NCI-H1092 treated with DMSO at 0.1 percent for 48 hours (cell line): ENCODE measurements at regions not wholly inside any gene's neighbourhood (a gene's known extent, or its start where the extent isn't known, plus 50 kb on each side); places are given as distances from the start of the nearest gene placed in this dataset.
"Not testable (repeated sequence)": the region's sequence is repeated elsewhere in the genome, so short reads cannot be mapped to it uniquely, and the experiment has no call there.

Source experiments
- DNase-seq: peaks from one replicate; lab custom pipeline; 2025; lab: John Stamatoyannopoulos, UW

DNA sequence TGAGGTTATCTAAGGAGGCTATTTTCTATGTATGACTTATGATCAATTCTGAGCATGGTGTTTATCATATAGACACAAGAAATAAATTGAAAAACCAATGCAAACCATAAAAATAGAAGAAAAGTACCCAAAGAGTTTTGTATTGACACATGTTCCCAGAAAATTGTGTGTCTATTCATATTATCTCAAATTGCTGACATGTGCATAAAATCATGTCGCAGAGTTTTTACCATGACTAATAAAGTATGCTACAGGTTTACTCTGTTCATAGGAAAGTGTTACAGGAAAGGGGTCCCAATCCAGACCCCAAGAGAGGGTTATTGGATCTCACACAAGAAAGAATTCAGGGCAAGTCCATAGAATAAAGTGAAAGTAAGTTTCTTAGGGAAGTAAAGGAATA is 290.7 kb upstream of the NRXN1 start:
- no peak for DNase-seq

DNA sequence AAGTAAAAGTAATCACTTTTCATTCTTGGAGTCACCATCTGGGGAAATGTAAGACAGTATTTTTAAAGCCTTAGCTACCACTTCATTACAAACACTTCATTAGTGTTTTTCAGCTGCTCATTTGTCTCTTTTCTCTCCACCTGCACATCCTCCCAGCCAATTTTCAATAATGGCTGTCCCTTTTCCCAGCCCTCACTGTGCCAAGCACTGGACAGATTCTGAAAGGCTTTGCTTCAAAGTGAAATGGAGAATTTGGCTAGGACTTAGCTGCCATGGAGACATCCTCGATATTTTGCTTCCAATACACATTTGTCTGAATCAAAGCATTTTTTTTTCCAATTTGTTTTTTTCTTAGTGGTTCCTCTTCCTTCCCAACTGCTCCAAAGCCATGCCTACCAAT is 272.4 kb upstream of the NRXN1 start:
- DNase-seq: no peak

DNA sequence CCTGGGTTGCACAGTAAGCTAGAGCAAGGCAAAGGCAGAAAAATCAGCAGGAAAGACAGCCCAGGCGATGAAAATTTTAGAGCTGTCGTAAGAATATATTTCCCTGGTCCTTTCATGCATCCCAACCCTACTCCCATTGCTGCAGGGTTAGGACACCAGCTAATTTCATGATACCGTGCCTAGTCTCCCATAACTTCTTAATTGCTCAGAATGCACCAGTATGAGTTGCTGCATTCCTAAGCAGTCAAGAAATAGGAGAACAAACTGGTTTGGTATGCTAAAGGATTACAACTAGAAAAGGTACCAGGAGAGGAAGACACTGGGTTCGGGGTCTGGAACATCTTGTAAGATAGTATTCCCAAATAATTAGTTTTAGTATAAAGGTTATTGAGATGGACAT is 269.4 kb upstream of the NRXN1 start:
- no peak for DNase-seq

DNA sequence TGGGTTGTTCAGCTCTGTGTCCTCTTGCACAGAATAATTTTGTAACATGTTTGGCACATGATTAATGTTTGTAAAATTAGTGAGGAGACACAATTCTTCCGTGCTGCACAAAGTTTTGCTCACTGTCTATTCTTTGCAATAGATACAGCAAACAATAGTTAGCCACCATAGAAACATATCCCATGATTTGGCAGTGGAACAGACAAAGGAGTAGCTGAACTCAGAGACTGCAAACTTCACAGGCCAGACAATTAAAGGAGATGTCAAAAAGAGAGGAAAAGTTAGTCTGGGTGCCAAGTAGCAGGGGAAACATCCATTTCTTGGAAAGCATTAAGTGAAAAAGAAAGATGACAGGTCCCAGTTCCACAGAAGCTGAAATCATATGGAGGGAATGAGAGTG is 267.4 kb upstream of the NRXN1 start:
- DNase-seq: no peak

DNA sequence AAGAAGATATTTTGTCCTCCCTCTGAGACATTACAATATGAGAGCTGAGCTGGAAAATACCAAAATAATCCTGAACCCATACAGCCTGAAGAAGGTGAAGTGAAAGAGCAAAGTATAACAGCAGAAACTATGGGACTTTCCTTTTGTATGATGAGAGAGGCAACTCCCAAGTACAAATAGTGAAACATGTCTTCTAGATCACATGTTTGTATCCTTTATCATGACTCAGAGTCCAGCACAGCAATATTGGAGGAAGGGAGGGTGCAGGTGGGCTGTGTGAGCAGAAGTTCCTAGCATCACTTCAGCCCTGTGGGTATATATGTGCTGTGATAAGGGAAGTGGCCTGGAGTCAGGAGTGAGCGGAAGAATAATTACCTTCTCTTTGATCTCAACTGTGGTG is 265.6 kb upstream of the NRXN1 start:
- no peak for DNase-seq

DNA sequence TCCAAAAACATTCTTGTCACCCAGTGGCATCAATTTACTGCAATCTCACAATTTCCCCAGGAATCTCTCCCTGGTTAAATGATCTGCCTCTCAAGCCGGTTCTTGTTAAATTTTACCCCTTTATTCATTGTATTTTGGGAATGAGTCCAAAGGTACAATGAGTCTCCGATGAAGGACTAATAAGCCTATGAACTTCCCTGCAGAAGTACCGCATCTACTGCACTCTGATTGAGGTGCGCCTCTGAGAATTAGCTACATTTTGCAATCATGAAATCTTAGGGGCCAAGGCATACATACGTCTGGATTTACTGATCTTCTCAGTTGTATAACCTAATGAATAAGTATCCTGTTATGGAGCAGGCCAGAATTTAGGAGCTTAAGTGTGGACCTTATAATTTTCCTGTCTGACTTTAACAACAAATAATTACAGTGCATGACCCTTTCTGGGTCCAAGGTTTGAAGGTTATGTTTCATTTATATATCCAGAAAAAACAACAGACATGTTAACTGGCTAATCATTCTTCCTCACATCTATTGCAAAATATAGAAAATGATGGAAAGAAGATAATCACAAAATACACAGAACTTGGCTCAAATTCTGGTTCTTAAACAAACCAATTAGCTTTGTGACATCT is 261.8 kb upstream of the NRXN1 start:
- no peak for DNase-seq

DNA sequence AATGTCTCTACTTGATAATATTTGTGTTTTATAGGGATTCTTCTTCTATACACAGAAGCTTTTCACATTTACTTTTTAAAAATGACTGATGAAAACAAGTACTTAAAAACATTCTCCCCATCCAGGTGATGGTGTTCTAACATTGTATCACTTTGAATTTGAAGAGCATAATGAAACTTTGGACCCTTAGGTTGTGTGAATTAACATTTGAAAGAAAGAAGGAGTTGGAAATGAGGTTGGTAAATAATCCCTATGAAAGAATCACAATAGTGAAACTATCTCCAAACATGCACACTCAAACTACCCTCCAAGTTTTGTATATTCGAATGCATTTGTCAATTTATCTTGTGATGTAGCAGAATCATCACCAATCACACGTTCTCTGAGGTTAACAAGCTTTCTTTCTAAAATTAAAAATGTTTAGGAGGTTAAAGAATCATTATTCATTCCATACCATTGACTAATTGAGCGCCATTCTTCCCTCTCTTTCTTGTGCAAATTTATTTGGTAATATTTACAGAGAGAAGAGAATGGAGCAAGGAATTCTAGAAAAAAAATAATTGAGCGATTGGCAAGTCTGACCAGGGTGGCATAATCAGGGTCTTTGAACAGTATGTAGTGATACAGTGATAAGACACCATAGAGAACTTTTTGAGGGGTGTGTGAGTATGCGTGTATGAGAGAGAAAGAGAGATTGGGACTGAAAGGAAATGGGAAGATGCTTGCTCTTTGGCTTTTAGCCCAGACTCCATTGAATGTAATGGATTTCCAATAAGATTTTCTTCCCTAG is 260.0 kb upstream of the NRXN1 start:
- DNase-seq: no peak

DNA sequence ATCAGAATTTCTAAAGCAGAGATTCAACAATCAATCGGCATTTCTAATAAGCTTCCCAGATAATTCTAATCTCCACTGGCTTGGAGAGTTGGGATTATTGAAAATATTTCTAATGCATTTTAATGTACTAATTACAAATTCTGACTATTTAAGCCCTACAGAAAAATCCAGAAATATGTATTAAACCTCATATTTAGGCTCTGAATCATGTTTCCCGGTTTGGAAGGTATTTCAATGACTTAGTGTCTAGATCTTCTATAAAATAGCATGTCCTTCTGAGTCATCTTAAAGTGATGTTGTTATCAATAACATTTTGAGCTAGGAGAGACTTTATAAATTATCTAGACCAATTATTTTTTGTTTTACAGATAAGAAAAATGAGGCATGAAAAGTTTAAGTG is 258.8 kb upstream of the NRXN1 start:
- no peak for DNase-seq

DNA sequence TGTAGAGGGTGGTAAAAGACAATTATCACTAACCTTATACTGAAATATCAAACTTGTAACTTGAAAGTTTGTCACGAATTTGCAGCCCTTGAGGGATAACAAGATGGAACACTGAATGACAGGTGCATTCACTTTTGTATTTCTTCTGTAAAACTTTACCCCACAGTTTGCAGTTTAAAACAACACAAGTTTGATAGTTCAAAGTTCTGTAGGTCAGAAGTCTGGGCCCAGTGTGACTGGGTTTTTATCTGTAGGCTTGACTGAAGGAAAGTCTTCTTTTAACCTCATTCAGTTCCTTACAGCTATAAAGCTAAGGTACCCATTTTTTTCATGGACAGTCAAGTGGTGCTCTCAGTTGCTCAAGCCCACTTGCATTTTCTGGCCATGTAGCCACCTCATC is 257.1 kb upstream of the NRXN1 start:
- no peak for DNase-seq

DNA sequence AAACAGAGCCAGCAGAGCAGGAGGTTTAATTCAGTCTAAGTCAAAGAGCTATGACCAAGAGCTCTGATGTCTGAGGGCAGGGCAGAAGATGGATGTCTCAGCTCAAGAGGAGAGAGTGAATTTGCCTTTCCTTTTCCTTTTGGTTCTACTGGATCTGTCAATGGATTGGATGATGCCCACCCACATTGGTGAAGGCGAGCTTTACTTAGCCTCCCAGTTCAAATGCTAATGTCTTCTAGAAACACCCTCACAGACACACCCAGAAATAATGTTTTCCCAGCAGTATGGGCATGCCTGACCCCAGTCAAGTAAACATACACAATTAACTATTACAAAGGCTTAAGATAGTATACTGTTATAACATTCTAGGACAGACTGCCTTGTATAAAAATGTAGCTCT is 236.3 kb upstream of the NRXN1 start:
- no peak for DNase-seq

DNA sequence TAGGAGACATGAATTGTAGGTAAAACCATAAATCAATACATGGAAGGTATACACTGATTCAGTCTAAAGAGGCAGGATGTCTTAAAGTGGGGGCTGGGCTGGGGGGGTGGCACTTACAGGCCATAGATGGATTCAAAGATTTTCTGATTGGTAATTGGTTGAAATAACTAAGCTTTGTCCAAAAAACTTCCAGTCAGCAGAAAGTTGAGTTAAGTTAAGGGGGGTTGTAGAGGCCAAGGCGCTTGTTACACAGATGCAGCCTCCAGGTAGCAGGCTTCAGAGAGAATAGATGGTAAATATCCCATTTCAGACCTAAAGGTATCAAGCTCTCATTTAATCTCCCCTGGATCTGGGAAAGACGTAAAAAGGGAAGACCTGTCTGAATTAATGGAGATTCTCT is 233.6 kb upstream of the NRXN1 start:
- no peak for DNase-seq

DNA sequence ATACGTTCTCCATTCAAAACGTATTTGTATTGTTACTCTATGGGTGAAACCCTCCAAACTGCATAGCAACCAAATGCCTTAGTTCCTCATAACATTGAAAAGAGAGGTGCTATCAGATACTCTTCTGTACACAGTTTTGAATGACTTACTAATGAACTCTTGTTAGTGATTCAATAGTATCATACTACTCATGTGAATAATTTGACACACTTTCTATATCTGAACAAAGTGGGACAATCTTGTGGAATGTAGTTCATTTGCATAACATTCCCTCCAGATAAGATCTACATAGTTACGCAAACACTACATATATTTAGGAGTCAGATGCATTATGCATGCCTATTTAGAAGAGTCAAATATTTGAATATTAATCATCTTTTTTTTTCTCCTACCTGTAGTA is 232.0 kb upstream of the NRXN1 start:
- no peak for DNase-seq

DNA sequence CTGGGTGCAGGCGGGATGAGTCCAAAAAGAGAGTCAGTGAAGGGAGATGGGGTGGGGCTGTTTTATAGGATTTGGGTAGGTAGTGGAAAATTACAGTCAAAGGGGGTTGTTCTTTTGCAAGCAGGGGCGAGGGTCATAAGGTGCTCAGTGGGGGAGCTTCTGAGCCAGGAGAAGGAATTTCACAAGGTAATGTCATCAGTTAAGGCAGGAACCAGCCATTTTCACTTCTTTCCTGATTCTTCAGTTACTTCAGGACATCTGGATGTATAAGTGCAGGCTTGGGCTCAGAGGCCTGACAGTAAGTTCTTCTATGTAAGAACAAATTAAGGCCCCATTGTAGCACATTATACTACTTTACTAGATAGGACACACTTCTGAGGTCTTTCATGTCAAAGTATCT is 231.2 kb upstream of the NRXN1 start:
- not testable (repeated sequence) for DNase-seq

DNA sequence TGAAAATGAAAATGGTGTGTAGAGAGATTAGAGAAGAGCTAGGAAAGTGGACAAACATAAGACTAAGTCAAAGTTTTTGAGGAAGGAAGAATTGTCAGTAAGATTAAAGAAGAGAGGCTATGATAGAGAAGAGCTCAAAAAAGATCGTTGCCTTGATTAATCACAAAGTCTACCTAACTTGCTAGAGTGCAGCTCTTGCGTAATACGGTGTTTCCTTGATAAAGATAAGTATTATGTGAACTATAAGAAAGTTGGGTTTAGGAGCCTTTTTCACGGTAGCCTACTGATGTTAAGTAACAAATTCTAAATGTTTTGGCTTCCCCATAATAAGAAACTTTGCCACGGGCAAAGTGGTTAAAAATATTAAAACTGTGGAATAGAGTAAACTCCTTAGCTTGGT is 226.4 kb upstream of the NRXN1 start:
- DNase-seq: no peak

DNA sequence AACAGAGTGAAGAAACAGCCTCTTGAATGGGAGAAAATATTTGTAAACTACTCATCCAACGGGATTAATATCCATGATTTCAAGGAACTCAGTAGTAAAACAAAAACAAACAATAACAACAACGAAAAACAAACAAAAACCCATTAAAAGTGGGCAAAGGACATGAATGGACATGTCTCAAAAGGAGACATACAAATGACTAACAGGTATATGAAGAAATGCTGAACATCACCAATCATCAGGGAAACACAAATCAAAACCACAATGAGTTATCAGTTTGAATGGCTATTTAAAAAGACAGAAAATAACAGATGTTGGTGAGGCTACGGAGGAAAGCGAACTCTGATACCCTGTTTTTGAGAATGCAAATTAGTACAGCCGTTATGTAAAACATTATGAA is 224.8 kb upstream of the NRXN1 start:
- no peak for DNase-seq

DNA sequence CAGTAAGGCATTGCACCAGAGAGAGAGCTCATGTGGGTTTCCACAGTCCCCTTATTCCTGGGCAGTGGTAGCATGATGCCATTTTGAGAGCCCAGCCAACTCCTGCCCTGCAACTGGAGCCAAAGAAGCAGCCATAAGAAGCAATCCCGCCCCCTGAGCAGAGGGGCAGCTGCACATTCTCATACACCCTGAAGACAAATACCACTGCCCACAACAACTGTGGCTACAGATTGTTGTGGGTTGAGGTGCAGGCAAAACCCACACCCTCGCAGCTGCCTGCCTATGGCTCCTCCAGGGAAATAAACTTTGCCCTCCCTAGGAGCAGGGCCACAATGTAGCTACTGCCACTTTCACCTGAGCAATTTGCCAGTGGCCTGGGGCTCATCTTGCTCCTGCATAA is 219.4 kb upstream of the NRXN1 start:
- DNase-seq: no peak

DNA sequence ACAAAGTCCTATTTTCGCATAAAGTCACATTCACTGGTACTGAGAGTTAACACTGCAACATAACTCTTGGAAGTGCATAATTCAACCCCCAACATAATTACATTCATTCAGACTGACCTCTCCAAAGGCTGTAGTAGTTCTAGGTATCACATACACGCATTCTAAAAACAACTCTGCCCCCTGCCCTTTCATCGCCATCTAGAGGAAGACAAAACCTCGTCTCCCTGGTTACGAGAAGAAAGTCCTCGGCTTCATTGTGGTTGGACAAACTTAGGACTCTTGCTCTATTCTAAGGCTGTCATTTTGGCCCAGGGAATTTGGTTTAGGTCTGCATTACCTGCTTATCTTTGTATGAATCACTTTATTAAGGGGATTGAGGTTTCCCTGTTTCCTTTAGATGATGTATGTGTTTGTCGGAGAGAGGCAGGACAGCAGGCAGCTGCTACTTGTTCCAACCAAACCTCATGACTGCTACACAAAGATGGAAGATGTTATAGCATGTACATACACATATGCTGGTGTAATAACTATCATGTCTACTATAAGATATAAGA is 215.4 kb upstream of the NRXN1 start:
- no peak for DNase-seq

DNA sequence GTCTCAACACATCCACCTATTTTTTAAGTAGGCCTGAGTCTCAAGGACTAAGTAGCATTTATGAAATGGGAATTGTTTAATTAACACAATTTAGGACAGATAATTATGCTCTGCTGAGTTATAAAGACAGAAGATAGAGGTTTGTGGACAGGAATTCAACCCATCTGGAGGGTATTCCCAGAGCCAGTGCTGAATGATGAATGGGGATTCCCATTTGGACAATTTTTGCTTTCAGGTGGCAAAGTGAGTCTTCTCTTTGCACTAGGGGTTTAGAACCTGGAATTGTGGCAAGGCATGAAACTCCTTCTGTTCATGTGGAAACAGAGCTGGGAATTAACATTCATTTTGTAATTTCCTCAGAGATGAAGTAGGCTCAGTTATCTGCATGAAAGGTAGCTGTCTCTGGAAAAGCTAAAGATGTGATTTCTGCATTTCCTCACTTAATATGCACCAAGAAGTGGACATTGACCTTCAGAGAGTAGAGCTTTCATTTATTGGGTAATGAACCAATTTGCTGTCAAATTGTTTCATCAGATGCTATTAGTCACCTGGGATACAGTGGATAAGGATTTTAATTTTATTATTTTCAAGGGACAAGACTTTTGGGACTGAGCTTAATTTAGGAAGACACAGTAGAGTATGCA is 212.1 kb upstream of the NRXN1 start:
- DNase-seq: no peak

DNA sequence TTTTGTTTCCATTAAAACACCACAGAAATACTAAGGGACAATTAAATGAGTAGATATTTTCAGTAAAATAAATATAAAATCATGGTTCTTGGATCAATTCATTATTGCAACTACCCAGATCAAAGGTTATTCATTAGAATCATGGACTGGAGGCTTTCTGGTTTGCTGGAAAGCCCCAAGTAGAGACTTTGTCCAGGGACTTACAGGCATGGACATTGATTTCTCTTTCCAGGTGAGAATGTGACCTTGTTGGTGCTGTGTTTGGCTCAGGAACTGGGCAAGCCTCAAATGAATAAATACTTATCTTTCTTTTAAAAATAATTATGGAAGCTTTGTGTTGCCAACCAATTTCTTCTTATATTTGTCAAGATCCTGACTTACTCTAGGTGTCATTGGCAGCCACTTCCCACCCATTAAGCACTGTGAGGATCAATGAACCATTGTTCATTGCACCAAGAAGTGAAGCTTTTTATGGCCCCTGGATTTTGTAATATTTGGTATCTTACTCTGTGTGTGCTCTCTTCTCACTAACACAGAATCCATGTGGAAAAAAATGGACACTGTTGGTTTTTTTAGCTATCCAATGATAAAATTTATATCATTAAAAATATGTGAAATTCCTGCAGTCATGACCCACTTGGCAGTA is 205.8 kb upstream of the NRXN1 start:
- no peak for DNase-seq

DNA sequence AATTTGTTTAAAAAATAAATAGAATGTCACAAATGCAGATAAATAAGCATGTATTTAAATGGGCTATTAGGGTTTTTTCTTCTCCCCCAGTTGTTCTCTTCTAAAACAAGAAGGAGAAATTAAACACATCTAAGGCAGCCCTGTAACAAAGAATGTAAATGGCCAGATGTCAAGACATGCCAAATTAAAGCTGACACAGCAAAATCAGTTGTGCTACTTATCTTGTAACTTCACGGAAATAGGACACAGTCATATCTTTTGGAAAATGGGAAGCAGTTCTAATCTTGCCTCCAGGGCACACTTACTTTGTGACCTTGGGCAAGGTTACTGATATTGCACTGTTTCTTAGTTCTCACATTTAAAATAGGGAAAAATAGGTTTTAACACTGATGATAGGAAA is 200.1 kb upstream of the NRXN1 start:
- no peak for DNase-seq

DNA sequence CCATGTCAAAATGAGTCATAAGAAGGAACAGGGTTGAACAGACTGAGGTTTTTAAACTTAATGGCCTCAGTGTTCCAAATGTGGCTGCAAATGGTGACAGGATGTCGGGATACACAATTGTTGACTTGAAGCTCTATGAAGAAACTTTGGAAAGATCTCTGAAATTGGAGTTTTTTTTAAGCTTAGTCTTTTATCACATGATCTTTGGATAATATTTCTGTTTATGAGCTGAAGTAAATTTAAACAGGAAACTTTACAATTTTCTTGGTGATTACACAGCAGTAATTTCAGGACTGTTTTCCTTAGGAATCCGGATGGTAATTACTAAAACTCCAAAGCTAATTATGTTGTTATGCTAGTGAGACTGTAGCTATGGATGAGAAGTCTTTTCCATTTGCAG is 199.1 kb upstream of the NRXN1 start:
- DNase-seq: no peak

DNA sequence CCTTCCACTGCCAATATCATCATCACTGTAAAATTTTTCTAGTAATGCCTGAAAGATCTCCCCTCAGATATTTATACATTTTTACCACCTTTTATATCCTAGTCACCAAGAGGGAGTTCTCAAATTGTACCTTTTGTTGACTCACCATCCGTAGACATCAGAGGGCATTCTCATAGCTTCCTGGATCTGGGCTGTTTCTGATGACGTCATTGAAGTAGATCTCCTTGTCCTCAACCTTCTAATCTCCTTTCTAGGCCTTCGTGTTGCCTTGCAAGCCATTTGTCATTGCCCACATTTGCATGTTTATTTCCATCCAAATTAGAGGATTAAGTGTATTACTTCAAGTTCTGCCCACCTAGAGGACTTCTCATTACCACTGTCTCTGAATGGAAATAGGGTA is 193.4 kb upstream of the NRXN1 start:
- DNase-seq: no peak

DNA sequence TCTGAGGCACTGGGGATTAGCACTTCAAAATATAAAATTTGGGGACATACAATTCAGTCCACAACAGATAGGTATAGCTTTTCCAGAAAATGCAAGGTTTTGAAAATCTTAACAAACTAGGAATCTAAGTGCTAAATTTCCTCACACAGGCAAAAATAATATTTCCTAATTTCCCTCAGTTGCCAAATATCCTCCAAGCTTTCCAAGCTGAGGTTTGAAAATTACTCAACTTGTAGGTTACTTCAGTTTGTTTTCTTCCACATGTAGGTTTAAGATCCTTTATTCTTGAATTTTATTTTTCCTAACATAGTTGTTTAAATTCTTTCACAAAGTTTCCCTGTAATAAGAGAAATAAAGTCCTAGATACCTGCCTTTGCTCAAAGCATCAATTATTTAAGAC is 192.9 kb upstream of the NRXN1 start:
- DNase-seq: no peak
